Prostate gland (tissue), 2 donors: ENCODE measurements at regions not wholly inside any gene's neighbourhood (a gene's known extent, or its start where the extent isn't known, plus 50 kb on each side); places are given as distances from the start of the nearest gene placed in this dataset.

Experiments used
- DNase-seq: peaks from one replicate; pipeline ENCODE4 v3.0.0-alpha.2; 2019; ENCODE audit warnings: low spot score
- H3K27ac ChIP-seq, 2 donors: fragments of 200-600 bp; sonication (generic); 2 replicates each; pipeline ENCODE4 v1.5.1; 2017 to 2019
- H3K27me3 ChIP-seq: fragments of 200-600 bp; sonication (generic); replicated peaks from 2 replicates; pipeline ENCODE4 v1.5.1; 2019; ENCODE audit not compliant: insufficient read depth
- H3K36me3 ChIP-seq, 2 donors: fragments of 200-600 bp; sonication (generic); 1 replicate in 1 of 2; 2 replicates in 1 of 2; pipeline versions ENCODE4 v1.5.1 to v1.8.1; 2017 to 2019
- H3K4me1 ChIP-seq: fragments of 200-600 bp; sonication (generic); replicated peaks from 2 replicates; pipeline ENCODE4 v1.5.1; 2019
- H3K4me3 ChIP-seq, 2 donors: fragments of 200-600 bp; sonication (generic); 2 replicates each; pipeline ENCODE4 v1.5.1; 2017 to 2019
- H3K9me3 ChIP-seq: fragments of 200-600 bp; sonication (generic); 2 replicates; pipeline ENCODE4 v1.5.1; 2017
- POLR2A ChIP-seq: fragments of 450-650 bp; IDR thresholded peaks from one replicate; pipeline ENCODE4 v1.6.1; 2016; ENCODE audit warnings: antibody characterized with exemption, mild to moderate bottlenecking
- POLR2AphosphoS5 ChIP-seq: sonication (generic); formaldehyde crosslinking; IDR thresholded peaks from one replicate; pipeline ENCODE4 v1.6.1; 2017; ENCODE audit warnings: antibody characterized with exemption
- WGBS: methylation state at CpG from one replicate; pipeline ENCODE4 v1.1.5; 2018; 5-methylcytosine and 5-hydroxymethylcytosine counted together
- intact Hi-C: fragments of 100-400 bp; cut with DNase I; formaldehyde crosslinking; loops from one replicate; pipeline ENCODE4 v1.14.2; 2022
- TF ChIP-seq, protein P1 (sequence below), 4 experiments: fragments of 200-600 bp in 2 of 4; fragments of 450-650 bp in 2 of 4; sonication (generic) in 2 of 4; IDR thresholded peaks; 1 replicate in 3 of 4; 2 replicates in 1 of 4; pipeline ENCODE4 v1.5.1; 2016 to 2019; ENCODE audit warnings: antibody characterized with exemption in 4 of 4, mild to moderate bottlenecking in 2 of 4, moderate library complexity in 2 of 4

GRCh38 chr7:50854831-50855230 is 72.1 kb upstream of the GRB10 start:
- Histone ChIP-seq H3K4me3 (no peak overlapping the region), H3K4me1 (no peaks in the 10 kb centered on the region), H3K27me3 (no peaks in the 10 kb centered on the region), H3K9me3 (no peaks in the 10 kb centered on the region), H3K36me3 (no peaks in the 10 kb centered on the region), H3K27ac (no peak overlapping the region)
- 58% methylated on average over 3 of the region's 3 CpGs for WGBS
- DNase-seq, result no peak
- TF ChIP-seq, protein P1, sequence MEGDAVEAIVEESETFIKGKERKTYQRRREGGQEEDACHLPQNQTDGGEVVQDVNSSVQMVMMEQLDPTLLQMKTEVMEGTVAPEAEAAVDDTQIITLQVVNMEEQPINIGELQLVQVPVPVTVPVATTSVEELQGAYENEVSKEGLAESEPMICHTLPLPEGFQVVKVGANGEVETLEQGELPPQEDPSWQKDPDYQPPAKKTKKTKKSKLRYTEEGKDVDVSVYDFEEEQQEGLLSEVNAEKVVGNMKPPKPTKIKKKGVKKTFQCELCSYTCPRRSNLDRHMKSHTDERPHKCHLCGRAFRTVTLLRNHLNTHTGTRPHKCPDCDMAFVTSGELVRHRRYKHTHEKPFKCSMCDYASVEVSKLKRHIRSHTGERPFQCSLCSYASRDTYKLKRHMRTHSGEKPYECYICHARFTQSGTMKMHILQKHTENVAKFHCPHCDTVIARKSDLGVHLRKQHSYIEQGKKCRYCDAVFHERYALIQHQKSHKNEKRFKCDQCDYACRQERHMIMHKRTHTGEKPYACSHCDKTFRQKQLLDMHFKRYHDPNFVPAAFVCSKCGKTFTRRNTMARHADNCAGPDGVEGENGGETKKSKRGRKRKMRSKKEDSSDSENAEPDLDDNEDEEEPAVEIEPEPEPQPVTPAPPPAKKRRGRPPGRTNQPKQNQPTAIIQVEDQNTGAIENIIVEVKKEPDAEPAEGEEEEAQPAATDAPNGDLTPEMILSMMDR (IDR thresholded peaks at IDR 0.05), result no peak
- TF ChIP-seq POLR2AphosphoS5 (no peak), POLR2A (no peak)
- intact Hi-C loops, result no loop called here

- H3K36me3 ChIP-seq, result no peaks in the 10 kb centered on the region
- no peak overlapping the region for H3K4me3 ChIP-seq
- H3K27ac ChIP-seq, result no peak overlapping the region
- DNase-seq, result no peak
- H3K9me3 ChIP-seq, result no peaks in the 10 kb centered on the region
- TF ChIP-seq, protein P1 (IDR thresholded peaks at IDR 0.05), result no peak
- TF ChIP-seq POLR2A, result no peak
- TF ChIP-seq POLR2AphosphoS5, result no peak
- H3K4me1 ChIP-seq, result no peaks in the 10 kb centered on the region
- WGBS, result 95% methylated on average over 6 of the region's 6 CpGs
- no peaks in the 10 kb centered on the region for H3K27me3 ChIP-seq
- intact Hi-C loops, result no loop called here
These were observed 71.6 kb upstream of the GRB10 start for GRCh38 chr7:50854247-50854646.

- Histone ChIP-seq H3K36me3 (no peaks in the 10 kb centered on the region), H3K4me1 (no peaks in the 10 kb centered on the region), H3K27ac (no peak overlapping the region), H3K4me3 (no peak overlapping the region), H3K9me3 (no peaks in the 10 kb centered on the region), H3K27me3 (no peaks in the 10 kb centered on the region)
- intact Hi-C loops, result no loop called here
- TF ChIP-seq POLR2A, result no peak
- TF ChIP-seq POLR2AphosphoS5, result no peak
- TF ChIP-seq, protein P1 (IDR thresholded peaks at IDR 0.05), result no peak
- DNase-seq, result no peak
- WGBS, result 71% methylated on average over 4 of the region's 4 CpGs
These were observed 70.6 kb upstream of the GRB10 start for GRCh38 chr7:50853311-50853710.

- no peaks in the 10 kb centered on the region for H3K9me3 ChIP-seq
- intact Hi-C loops, result no loop called here
- H3K27ac ChIP-seq, result no peak overlapping the region
- DNase-seq, result no peak
- TF ChIP-seq, protein P1 (IDR thresholded peaks at IDR 0.05), result no peak
- H3K27me3 ChIP-seq, result no peaks in the 10 kb centered on the region
- H3K4me1 ChIP-seq, result no peaks in the 10 kb centered on the region
- H3K36me3 ChIP-seq, result no peaks in the 10 kb centered on the region
- H3K4me3 ChIP-seq, result no peak overlapping the region
These were observed 70.2 kb upstream of the GRB10 start for GRCh38 chr7:50852901-50853300.

DNA sequence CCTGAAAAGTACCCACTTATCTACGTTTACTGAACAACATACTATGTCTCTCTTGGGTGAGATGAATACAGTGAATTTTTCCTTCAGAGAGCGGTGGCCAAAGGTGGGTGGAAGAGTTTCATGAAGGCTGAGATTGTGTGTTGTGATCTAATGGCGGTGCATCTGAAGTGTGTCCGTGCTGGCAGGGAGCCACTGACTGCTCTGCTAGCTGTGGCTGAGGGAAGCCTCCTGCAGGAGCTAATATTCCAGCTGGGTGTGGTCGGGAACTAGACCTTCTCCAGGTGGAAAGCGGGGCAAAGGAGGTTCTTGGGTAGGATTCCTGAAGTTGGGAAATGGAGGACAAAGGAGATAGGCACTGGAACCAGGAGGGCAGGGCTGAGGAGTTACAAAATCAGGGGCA is 69.2 kb upstream of the GRB10 start:
- Histone ChIP-seq H3K36me3 (no peaks in the 10 kb centered on the region), H3K4me1 (no peaks in the 10 kb centered on the region), H3K4me3 (no peak overlapping the region), H3K9me3 (no peaks in the 10 kb centered on the region), H3K27ac (no peak overlapping the region), H3K27me3 (no peaks in the 10 kb centered on the region)
- WGBS, result 79% methylated on average over 6 of the region's 6 CpGs
- DNase-seq, result no peak
- TF ChIP-seq, protein P1 (IDR thresholded peaks at IDR 0.05), result no peak
- TF ChIP-seq POLR2A (no peak), POLR2AphosphoS5 (no peak)
- intact Hi-C loops, result no loop called here
